Caco-2 (cell line): ENCODE measurements at regions not wholly inside any gene's neighbourhood (a gene's known extent, or its start where the extent isn't known, plus 50 kb on each side); places are given as distances from the start of the nearest gene placed in this dataset.

Experiments
- BruUV-seq: library from RNA; stranded (reverse); fragments of 400-500 nt; replicated peaks from 2 replicates; lab custom pipeline; 2021; lab: Mats Ljungman, UMichigan
- CTCF ChIA-PET: fragments of 300-600 bp; sonication (Branson Sonifier 250); formaldehyde crosslinking; loops from one replicate; lab custom pipeline; 2022; ENCODE audit warnings: antibody characterized with exemption; lab: Charles Lee
- POLR2A ChIA-PET: fragments of 300-600 bp; sonication (Branson Sonifier 250); formaldehyde crosslinking; loops from one replicate; lab custom pipeline; 2022; ENCODE audit warnings: antibody characterized with exemption; lab: Charles Lee
- DNase-seq, 2 experiments: peaks; one replicate each; pipeline versions ENCODE4 v3.0.0 to v3.0.0-alpha.2; 2020 to 2022
- H3K27me3 ChIP-seq: replicated peaks from 2 replicates; pipeline ENCODE4 v1.6.0; 2011; ENCODE audit warnings: low read length; ENCODE audit not compliant: control insufficient read depth, insufficient read depth
- H3K36me3 ChIP-seq: 2 replicates; pipeline ENCODE4 v1.5.1; 2011; ENCODE audit warnings: low read length; ENCODE audit not compliant: control insufficient read depth, insufficient read depth
- H3K4me1 ChIP-seq: fragments of 250-450 bp; sonication (Bioruptor Pico); 2 replicates; pipeline ENCODE4 v1.5.1; 2020; ENCODE audit warnings: mild to moderate bottlenecking
- H3K4me3 ChIP-seq: 2 replicates; pipeline ENCODE4 v1.5.1; 2011; ENCODE audit warnings: low read depth, mild to moderate bottlenecking, control low read depth, low read length
- H3K9me3 ChIP-seq: fragments of 250-450 bp; sonication (Bioruptor Pico); 2 replicates; pipeline ENCODE4 v1.5.1; 2020; ENCODE audit warnings: mild to moderate bottlenecking, moderate library complexity
- H3K27ac Mint-ChIP-seq: one replicate; pipeline ENCODE4 v1.8.0; 2022; ENCODE audit warnings: mixed read lengths; ENCODE audit not compliant: unreplicated experiment
- H3K27me3 Mint-ChIP-seq: one replicate; pipeline ENCODE4 v1.8.0; 2022; ENCODE audit warnings: mixed read lengths; ENCODE audit not compliant: insufficient read depth, unreplicated experiment
- H3K36me3 Mint-ChIP-seq: one replicate; pipeline ENCODE4 v1.8.0; 2022; ENCODE audit warnings: mild to moderate bottlenecking, mixed read lengths; ENCODE audit not compliant: insufficient read depth, unreplicated experiment
- H3K4me1 Mint-ChIP-seq: one replicate; pipeline ENCODE4 v1.8.0; 2022; ENCODE audit warnings: low read depth, mixed read lengths; ENCODE audit not compliant: unreplicated experiment
- H3K4me3 Mint-ChIP-seq: one replicate; pipeline ENCODE4 v1.8.0; 2022; ENCODE audit warnings: mild to moderate bottlenecking, moderate library complexity, mixed read lengths; ENCODE audit not compliant: unreplicated experiment
- H3K9me3 Mint-ChIP-seq: one replicate; pipeline ENCODE4 v1.8.0; 2022; ENCODE audit warnings: mixed read lengths; ENCODE audit not compliant: unreplicated experiment
- CTCF ChIP-seq, 2 experiments: fragments of 200-600 bp in 1 of 2; IDR thresholded peaks; 1 replicate in 1 of 2; 2 replicates in 1 of 2; pipeline versions ENCODE4 v1.5.1 to v1.8.0; 2011 to 2022; ENCODE audit warnings: antibody characterized with exemption in 1 of 2, control low read depth in 1 of 2, inconsistent platforms in 1 of 2, low read depth in 1 of 2, low read length in 1 of 2, mild to moderate bottlenecking in 1 of 2, moderate library complexity in 1 of 2; ENCODE audit not compliant: insufficient read depth in 1 of 2, severe bottlenecking in 1 of 2, unreplicated experiment in 1 of 2
- intact Hi-C: fragments of 100-400 bp; cut with micrococcal nuclease; formaldehyde crosslinking; loops from one replicate; pipeline ENCODE4 v1.10.0; 2022; ENCODE audit not compliant: unreplicated experiment

- H3K4me3 Mint-ChIP-seq, result no peak overlapping the region
- no peaks in the 10 kb centered on the region for H3K9me3 Mint-ChIP-seq
- H3K4me1 ChIP-seq, result peaks cover 7% of the 10 kb centered on the region; the same call in 1 of the 2 replicates
- no peak overlapping the region for H3K27ac Mint-ChIP-seq
- CTCF ChIA-PET, result no interaction called here
- H3K9me3 ChIP-seq, result no peaks in the 10 kb centered on the region
- BruUV-seq, result no TSS peak
- H3K36me3 Mint-ChIP-seq, result peaks cover 4% of the 10 kb centered on the region
- DNase-seq, result no peak
- no peak overlapping the region for H3K4me3 ChIP-seq
- no peaks in the 10 kb centered on the region for H3K27me3 ChIP-seq
- H3K4me1 Mint-ChIP-seq, result no peaks in the 10 kb centered on the region
- POLR2A ChIA-PET, result no interaction called here
- TF ChIP-seq CTCF (IDR thresholded peaks at IDR 0.05; ENCODE audit: insufficient read depth in 1 of 2, low read depth in 1 of 2, low read length in 1 of 2, severe bottlenecking in 1 of 2, unreplicated experiment in 1 of 2), result no peak
- H3K27me3 Mint-ChIP-seq, result no peaks in the 10 kb centered on the region
- intact Hi-C loops, result no loop called here
- no peaks in the 10 kb centered on the region for H3K36me3 ChIP-seq
Measured at GRCh38 chr6:150303256-150303655, 65.6 kb upstream of the IYD start.

- H3K27me3 ChIP-seq, result no peaks in the 10 kb centered on the region
- no peak for DNase-seq
- H3K9me3 ChIP-seq, result no peaks in the 10 kb centered on the region
- Mint-ChIP-seq H3K4me3 (no peak overlapping the region), H3K9me3 (no peaks in the 10 kb centered on the region), H3K27me3 (peaks cover 9% of the 10 kb centered on the region), H3K4me1 (no peaks in the 10 kb centered on the region), H3K27ac (no peak overlapping the region), H3K36me3 (peaks cover 4% of the 10 kb centered on the region)
- H3K4me3 ChIP-seq, result no peak overlapping the region
- peaks cover 7% of the 10 kb centered on the region; the same call in 1 of the 2 replicates for H3K4me1 ChIP-seq
- BruUV-seq, result no TSS peak
- no peak for TF ChIP-seq CTCF (IDR thresholded peaks at IDR 0.05; ENCODE audit: insufficient read depth in 1 of 2, low read depth in 1 of 2, low read length in 1 of 2, severe bottlenecking in 1 of 2, unreplicated experiment in 1 of 2)
- POLR2A ChIA-PET, result no interaction called here
- intact Hi-C loops, result no loop called here
- no peaks in the 10 kb centered on the region for H3K36me3 ChIP-seq
- CTCF ChIA-PET, result no interaction called here
Measured at GRCh38 chr6:150304429-150304828, 64.4 kb upstream of the IYD start.

GRCh38 chr6:150306290-150306689, 62.5 kb upstream of the IYD start:
- H3K4me3 Mint-ChIP-seq, result no peak overlapping the region
- H3K4me1 Mint-ChIP-seq, result no peaks in the 10 kb centered on the region
- no TSS peak for BruUV-seq

More at GRCh38 chr6:150306290-150306689, 62.5 kb upstream of the IYD start:
- no peaks in the 10 kb centered on the region for H3K9me3 Mint-ChIP-seq
- no peak for TF ChIP-seq CTCF (IDR thresholded peaks at IDR 0.05; ENCODE audit: insufficient read depth in 1 of 2, low read depth in 1 of 2, low read length in 1 of 2, severe bottlenecking in 1 of 2, unreplicated experiment in 1 of 2)
- no peak for DNase-seq
- Histone ChIP-seq H3K4me1 (peaks cover 7% of the 10 kb centered on the region; the same call in 1 of the 2 replicates), H3K4me3 (no peak overlapping the region), H3K36me3 (no peaks in the 10 kb centered on the region), H3K9me3 (no peaks in the 10 kb centered on the region), H3K27me3 (no peaks in the 10 kb centered on the region)
- CTCF ChIA-PET, result no interaction called here
- intact Hi-C loops, result no loop called here
- peaks cover 10% of the 10 kb centered on the region for H3K27me3 Mint-ChIP-seq
- H3K36me3 Mint-ChIP-seq, result peaks cover 4% of the 10 kb centered on the region
- no peak overlapping the region for H3K27ac Mint-ChIP-seq
- POLR2A ChIA-PET, result no interaction called here
